ENCODE measurements at regions not wholly inside any gene's neighbourhood (a gene's known extent, or its start where the extent isn't known, plus 50 kb on each side); places are given as distances from the start of the nearest gene placed in this dataset.

GRCh38 chr2:217252181-217252580 is 392.3 kb upstream of the TNP1 start:
- peaks cover 25% of the 10 kb centered on the region for H3K27me3 ChIP-seq (ENCODE audit: insufficient read depth, low read length, poor library complexity)
- ATAC-seq (ENCODE audit: insufficient read depth, low read depth) (no peak), DNase-seq (no peak)
- no peak overlapping the region for H3K4me2 ChIP-seq (ENCODE audit: insufficient read depth, low read length)
- H3K9me3 ChIP-seq (ENCODE audit: insufficient read depth, low read length, severe bottlenecking), result no peaks in the 10 kb centered on the region
- H3K4me3 ChIP-seq (ENCODE audit: low read depth in 1 of 2, low read length in 2 of 2), result no peak overlapping the region
- no peaks in the 10 kb centered on the region for H3K79me2 ChIP-seq (ENCODE audit: insufficient read depth, low read length)
- no peak overlapping the region for H2AFZ ChIP-seq (ENCODE audit: low read depth, low read length)
- no peak overlapping the region for H3K9ac ChIP-seq (ENCODE audit: low read depth, low read length)
- no peaks in the 10 kb centered on the region for H3K4me1 ChIP-seq (ENCODE audit: insufficient read depth, low read length)
- no peak for TF ChIP-seq EZH2 (IDR thresholded peaks at IDR 0.05; ENCODE audit: borderline replicate concordance, low read depth, low read length, severe bottlenecking)
- TF ChIP-seq, protein P1, sequence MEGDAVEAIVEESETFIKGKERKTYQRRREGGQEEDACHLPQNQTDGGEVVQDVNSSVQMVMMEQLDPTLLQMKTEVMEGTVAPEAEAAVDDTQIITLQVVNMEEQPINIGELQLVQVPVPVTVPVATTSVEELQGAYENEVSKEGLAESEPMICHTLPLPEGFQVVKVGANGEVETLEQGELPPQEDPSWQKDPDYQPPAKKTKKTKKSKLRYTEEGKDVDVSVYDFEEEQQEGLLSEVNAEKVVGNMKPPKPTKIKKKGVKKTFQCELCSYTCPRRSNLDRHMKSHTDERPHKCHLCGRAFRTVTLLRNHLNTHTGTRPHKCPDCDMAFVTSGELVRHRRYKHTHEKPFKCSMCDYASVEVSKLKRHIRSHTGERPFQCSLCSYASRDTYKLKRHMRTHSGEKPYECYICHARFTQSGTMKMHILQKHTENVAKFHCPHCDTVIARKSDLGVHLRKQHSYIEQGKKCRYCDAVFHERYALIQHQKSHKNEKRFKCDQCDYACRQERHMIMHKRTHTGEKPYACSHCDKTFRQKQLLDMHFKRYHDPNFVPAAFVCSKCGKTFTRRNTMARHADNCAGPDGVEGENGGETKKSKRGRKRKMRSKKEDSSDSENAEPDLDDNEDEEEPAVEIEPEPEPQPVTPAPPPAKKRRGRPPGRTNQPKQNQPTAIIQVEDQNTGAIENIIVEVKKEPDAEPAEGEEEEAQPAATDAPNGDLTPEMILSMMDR (IDR thresholded peaks at IDR 0.05; ENCODE audit: borderline replicate concordance, extremely low read depth, low read length, poor library complexity, severe bottlenecking), result no peak
- H3K36me3 ChIP-seq (ENCODE audit: insufficient read depth, low read length), result no peaks in the 10 kb centered on the region
- H4K20me1 ChIP-seq (ENCODE audit: insufficient read depth, low read length), result no peaks in the 10 kb centered on the region
- H3K27ac ChIP-seq (ENCODE audit: low read length), result no peak overlapping the region

DNA sequence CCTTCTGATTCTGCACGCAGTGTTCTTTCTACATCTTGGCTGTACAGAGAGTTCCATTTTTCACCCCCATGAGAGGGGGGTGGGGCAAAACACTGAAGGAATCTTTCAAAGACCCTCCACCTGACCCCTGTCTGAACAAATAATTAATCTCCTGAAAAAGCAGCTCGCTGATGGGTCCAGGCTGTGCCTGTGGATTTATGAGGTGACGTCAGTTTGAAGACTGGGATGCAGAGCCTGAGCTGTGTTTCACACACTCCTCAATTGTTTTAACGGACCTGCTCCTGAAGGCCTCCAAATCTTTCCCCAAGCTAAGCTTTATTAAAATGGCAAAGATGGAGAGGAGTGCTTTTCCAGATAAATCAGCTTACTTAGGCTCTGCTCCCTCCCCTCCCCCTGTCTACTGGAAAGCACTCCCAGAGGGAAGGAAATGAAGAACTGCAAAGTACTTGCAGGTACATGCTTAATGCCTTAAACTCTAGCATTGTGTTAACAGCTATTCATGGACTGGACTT is 390.2 kb upstream of the TNP1 start:
- Histone ChIP-seq H3K9me3 (ENCODE audit: insufficient read depth, low read length, severe bottlenecking) (no peaks in the 10 kb centered on the region), H3K36me3 (ENCODE audit: insufficient read depth, low read length) (no peaks in the 10 kb centered on the region), H3K79me2 (ENCODE audit: insufficient read depth, low read length) (no peaks in the 10 kb centered on the region), H3K27me3 (ENCODE audit: insufficient read depth, low read length, poor library complexity) (peaks cover 25% of the 10 kb centered on the region), H3K4me3 (ENCODE audit: low read depth in 1 of 2, low read length in 2 of 2) (no peak overlapping the region), H3K4me2 (ENCODE audit: insufficient read depth, low read length) (no peak overlapping the region), H3K4me1 (ENCODE audit: insufficient read depth, low read length) (no peaks in the 10 kb centered on the region), H3K27ac (ENCODE audit: low read length) (no peak overlapping the region), H4K20me1 (ENCODE audit: insufficient read depth, low read length) (no peaks in the 10 kb centered on the region), H3K9ac (ENCODE audit: low read depth, low read length) (no peak overlapping the region), H2AFZ (ENCODE audit: low read depth, low read length) (no peak overlapping the region)
- DNase-seq (no peak), ATAC-seq (ENCODE audit: insufficient read depth, low read depth) (no peak)
- TF ChIP-seq, protein P1 (IDR thresholded peaks at IDR 0.05; ENCODE audit: borderline replicate concordance, extremely low read depth, low read length, poor library complexity, severe bottlenecking), result no peak
- TF ChIP-seq EZH2 (IDR thresholded peaks at IDR 0.05; ENCODE audit: borderline replicate concordance, low read depth, low read length, severe bottlenecking), result no peak

- no peak overlapping the region for H3K27ac ChIP-seq (ENCODE audit: low read length)
- no peak overlapping the region for H3K4me2 ChIP-seq (ENCODE audit: insufficient read depth, low read length)
- no peaks in the 10 kb centered on the region for H3K9me3 ChIP-seq (ENCODE audit: insufficient read depth, low read length, severe bottlenecking)
- TF ChIP-seq EZH2 (IDR thresholded peaks at IDR 0.05; ENCODE audit: borderline replicate concordance, low read depth, low read length, severe bottlenecking), result no peak
- TF ChIP-seq, protein P1 (IDR thresholded peaks at IDR 0.05; ENCODE audit: borderline replicate concordance, extremely low read depth, low read length, poor library complexity, severe bottlenecking), result no peak
- DNase-seq, result no peak
- no peak for ATAC-seq (ENCODE audit: insufficient read depth, low read depth)
- H3K9ac ChIP-seq (ENCODE audit: low read depth, low read length), result no peak overlapping the region
- no peaks in the 10 kb centered on the region for H3K4me1 ChIP-seq (ENCODE audit: insufficient read depth, low read length)
- no peaks in the 10 kb centered on the region for H4K20me1 ChIP-seq (ENCODE audit: insufficient read depth, low read length)
- peaks cover 25% of the 10 kb centered on the region for H3K27me3 ChIP-seq (ENCODE audit: insufficient read depth, low read length, poor library complexity)
- H3K36me3 ChIP-seq (ENCODE audit: insufficient read depth, low read length), result no peaks in the 10 kb centered on the region
- H3K4me3 ChIP-seq (ENCODE audit: low read depth in 1 of 2, low read length in 2 of 2), result no peak overlapping the region
- no peaks in the 10 kb centered on the region for H3K79me2 ChIP-seq (ENCODE audit: insufficient read depth, low read length)
- H2AFZ ChIP-seq (ENCODE audit: low read depth, low read length), result no peak overlapping the region
Measured at GRCh38 chr2:217249121-217250012, 389.5 kb upstream of the TNP1 start.
